WI38 (cell line): ENCODE measurements at regions not wholly inside any gene's neighbourhood (a gene's known extent, or its start where the extent isn't known, plus 50 kb on each side); places are given as distances from the start of the nearest gene placed in this dataset.

ENCODE experiments used
- H3K4me3 ChIP-seq: 2 replicates; pipeline ENCODE4 v1.5.1; 2011; ENCODE audit warnings: low read depth, mild to moderate bottlenecking, control low read depth, low read length
- CTCF ChIP-seq: IDR thresholded peaks from 2 replicates; pipeline ENCODE4 v1.5.1; 2012; ENCODE audit warnings: low read depth, mild to moderate bottlenecking, control low read depth, low read length

- TF ChIP-seq CTCF = no peak
- H3K4me3 ChIP-seq = no peak overlapping the region
Observed at GRCh38 chr4:176500894-176501293, 181.1 kb downstream of the SPCS3 start.

GRCh38 chr4:176504118-176504517, 184.4 kb downstream of the SPCS3 start:
- no peak for TF ChIP-seq CTCF
- H3K4me3 ChIP-seq = no peak overlapping the region

- no peak for TF ChIP-seq CTCF
- H3K4me3 ChIP-seq = no peak overlapping the region
Observed at GRCh38 chr4:176507845-176508533, 188.2 kb downstream of the SPCS3 start.

GRCh38 chr4:176508780-176509331, 189.1 kb downstream of the SPCS3 start:
- H3K4me3 ChIP-seq = no peak overlapping the region
- TF ChIP-seq CTCF = no peak

- H3K4me3 ChIP-seq = no peak overlapping the region
- no peak for TF ChIP-seq CTCF
Observed at GRCh38 chr4:176525576-176525975, 205.8 kb downstream of the SPCS3 start.

- TF ChIP-seq CTCF = no peak
- no peak overlapping the region for H3K4me3 ChIP-seq
Observed at GRCh38 chr4:176526704-176527103, 206.9 kb downstream of the SPCS3 start.

DNA sequence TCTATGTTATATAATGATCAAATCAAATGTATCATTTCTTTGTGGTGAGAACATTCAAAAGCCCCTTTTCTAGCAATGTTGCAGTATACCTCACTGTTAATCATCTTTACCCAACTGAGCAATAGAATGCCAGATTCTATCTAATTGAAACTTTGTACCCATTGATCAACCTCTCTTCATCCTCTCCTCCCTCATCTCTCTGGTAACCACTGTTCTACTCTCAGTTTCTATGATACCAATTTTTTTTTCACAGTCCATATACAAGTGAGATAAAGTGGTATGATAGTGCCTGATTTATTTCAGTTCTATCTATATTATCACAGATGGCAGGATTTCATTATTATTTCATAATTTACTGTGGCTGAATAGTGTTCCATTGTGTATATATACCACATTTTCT, 209.8 kb downstream of the SPCS3 start:
- TF ChIP-seq CTCF = no peak
- no peak overlapping the region for H3K4me3 ChIP-seq
